ENCODE measurements at regions not wholly inside any gene's neighbourhood (a gene's known extent, or its start where the extent isn't known, plus 50 kb on each side); places are given as distances from the start of the nearest gene placed in this dataset.

DNA sequence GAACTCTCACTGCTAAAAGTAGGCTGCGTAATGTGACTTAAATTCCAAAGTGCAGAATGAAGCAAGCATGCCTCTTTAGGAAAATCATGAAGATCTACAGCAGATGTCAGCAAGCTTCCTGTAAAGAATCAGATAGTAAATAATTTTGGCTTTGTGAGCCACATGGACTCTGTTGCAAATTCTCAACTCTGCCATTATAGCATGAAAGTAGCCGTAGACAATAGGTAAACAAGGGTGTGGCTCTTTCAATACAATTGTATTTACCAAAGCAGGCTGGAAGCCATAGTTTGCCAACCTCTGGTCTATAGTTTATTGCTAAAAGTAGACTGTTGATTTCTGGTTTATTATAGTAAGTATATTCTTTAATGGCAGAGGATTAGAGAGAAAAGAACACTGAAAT lies 80.3 kb upstream of the FAM9B start:
- TF ChIP-seq CTCF (IDR thresholded peaks at IDR 0.05; ENCODE audit: borderline replicate concordance, insufficient read depth, low read depth, low read length) = no peak
- no peak overlapping the region for H3K4me3 ChIP-seq (ENCODE audit: low read depth, low read length)

- TF ChIP-seq CTCF (IDR thresholded peaks at IDR 0.05; ENCODE audit: borderline replicate concordance, insufficient read depth, low read depth, low read length) = no peak
Measured at GRCh38 chrX:9117851-9118250, 83.9 kb upstream of the FAM9B start.

DNA sequence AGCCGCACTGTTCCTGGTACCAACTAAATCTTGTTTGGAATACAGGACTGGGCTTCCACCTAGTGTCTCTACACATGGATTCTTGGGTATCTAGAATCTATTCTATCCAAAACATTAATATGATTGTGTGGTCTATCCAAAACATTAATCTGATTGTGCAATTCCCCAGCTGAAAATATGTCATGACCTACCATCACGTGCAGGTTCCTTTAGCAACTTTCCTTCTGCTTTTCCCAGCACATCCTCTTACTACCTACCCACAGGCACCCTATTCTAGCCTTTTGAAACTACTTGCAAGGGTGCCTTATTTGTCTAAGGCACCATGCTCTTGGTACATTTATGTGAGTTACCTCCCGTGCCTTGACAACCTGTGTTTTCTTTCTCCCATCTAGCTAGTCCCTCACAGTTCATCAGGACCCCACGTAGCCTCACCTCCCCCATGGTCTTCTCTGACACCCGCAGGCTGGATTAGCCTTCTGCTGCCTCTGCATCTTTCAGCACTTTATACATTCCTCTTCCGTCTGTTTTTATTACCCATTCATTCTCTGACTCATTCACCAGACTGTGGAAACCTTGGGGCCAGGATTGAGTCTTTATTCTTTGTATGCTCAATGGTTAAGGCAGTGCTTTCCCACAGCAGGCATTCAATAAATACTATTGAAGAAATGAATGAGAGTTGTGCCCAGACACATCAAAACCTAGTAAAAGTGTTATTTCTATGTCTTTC lies 88.8 kb upstream of the FAM9B start:
- no peak for TF ChIP-seq CTCF (IDR thresholded peaks at IDR 0.05; ENCODE audit: borderline replicate concordance, insufficient read depth, low read depth, low read length)
- no peak overlapping the region for H3K4me3 ChIP-seq (ENCODE audit: low read depth, low read length)

More at GRCh38 chrX:9117851-9118250, 83.9 kb upstream of the FAM9B start:
- H3K4me3 ChIP-seq (ENCODE audit: low read depth, low read length) = no peak overlapping the region

- no peak overlapping the region for H3K4me3 ChIP-seq (ENCODE audit: low read depth, low read length)
- no peak for TF ChIP-seq CTCF (IDR thresholded peaks at IDR 0.05; ENCODE audit: borderline replicate concordance, insufficient read depth, low read depth, low read length)
Measured at GRCh38 chrX:9127986-9128385, 94.1 kb upstream of the FAM9B start.

DNA sequence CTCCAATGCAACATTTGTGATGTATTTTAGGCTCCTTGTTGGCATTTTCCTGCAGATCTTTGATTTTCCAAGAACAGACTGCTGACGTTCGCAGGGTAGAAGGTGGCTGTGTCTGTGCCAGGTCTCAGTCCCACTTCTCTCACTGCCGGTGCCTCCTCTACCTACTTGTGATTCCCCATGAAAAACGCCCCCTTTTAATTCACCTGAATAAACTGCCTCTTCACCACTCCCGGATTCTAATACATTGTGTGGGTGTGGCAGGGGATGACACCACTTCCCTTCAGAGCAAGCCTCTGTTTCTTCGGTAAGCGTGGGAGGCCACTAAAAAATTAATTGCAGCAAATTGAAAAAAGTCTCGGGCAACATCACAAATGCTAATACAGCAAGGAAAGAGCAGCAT lies 96.1 kb upstream of the FAM9B start:
- H3K4me3 ChIP-seq (ENCODE audit: low read depth, low read length) = no peak overlapping the region
- no peak for TF ChIP-seq CTCF (IDR thresholded peaks at IDR 0.05; ENCODE audit: borderline replicate concordance, insufficient read depth, low read depth, low read length)

DNA sequence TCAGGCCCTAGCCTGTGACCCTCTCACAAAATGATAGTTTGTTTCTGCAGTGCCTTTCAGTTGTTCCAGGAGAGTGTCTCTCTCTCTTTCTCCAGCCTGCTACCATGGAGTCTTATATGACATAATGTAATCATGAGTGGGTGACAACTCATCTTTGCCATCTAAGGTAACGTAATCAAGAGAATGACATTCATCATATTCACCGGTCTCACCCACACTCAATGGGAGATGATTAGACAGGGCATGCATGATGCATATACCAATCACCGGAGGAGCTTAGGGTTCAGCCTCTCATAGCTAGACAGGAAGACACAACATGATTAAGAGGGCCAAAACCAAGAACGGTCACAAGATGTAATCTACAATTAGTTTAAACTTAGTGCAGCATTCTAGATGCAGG lies 97.1 kb upstream of the FAM9B start:
- H3K4me3 ChIP-seq (ENCODE audit: low read depth, low read length) = no peak overlapping the region
- no peak for TF ChIP-seq CTCF (IDR thresholded peaks at IDR 0.05; ENCODE audit: borderline replicate concordance, insufficient read depth, low read depth, low read length)

GRCh38 chrX:9132036-9132638 lies 98.2 kb upstream of the FAM9B start:
- no peak overlapping the region for H3K4me3 ChIP-seq (ENCODE audit: low read depth, low read length)
- no peak for TF ChIP-seq CTCF (IDR thresholded peaks at IDR 0.05; ENCODE audit: borderline replicate concordance, insufficient read depth, low read depth, low read length)

All from GM12875 (cell line).